ENCODE measurements at regions not wholly inside any gene's neighbourhood (a gene's known extent, or its start where the extent isn't known, plus 50 kb on each side); places are given as distances from the start of the nearest gene placed in this dataset.
A peak's percentile ranks its signal among the peaks of the same experiment; 100 is the strongest.
"Not testable (repeated sequence)": the region's sequence is repeated elsewhere in the genome, so short reads cannot be mapped to it uniquely, and the experiment has no call there.

GRCh38 chr3:177683586-177683985, 486.3 kb upstream of the TBL1XR1 start:
- in situ Hi-C loops (cut with HindIII; ENCODE audit: low pct_unique_long_range_greater_than_20kb, low sequenced_read_pairs) = no loop called here
- DNase-seq (ENCODE audit: low read depth, low spot score) = no peak

- in situ Hi-C loops (cut with HindIII; ENCODE audit: low pct_unique_long_range_greater_than_20kb, low sequenced_read_pairs) = no loop called here
- DNase-seq (ENCODE audit: low read depth, low spot score) = no peak
Measured at GRCh38 chr3:177686671-177687070, 489.4 kb upstream of the TBL1XR1 start.

- DNase-seq (ENCODE audit: low read depth, low spot score) = no peak
- in situ Hi-C loops (cut with HindIII; ENCODE audit: low pct_unique_long_range_greater_than_20kb, low sequenced_read_pairs) = no loop called here
Measured at GRCh38 chr3:177687291-177687690, 490.0 kb upstream of the TBL1XR1 start.

- in situ Hi-C loops (cut with HindIII; ENCODE audit: low pct_unique_long_range_greater_than_20kb, low sequenced_read_pairs) = no loop called here
Measured at GRCh38 chr3:177688152-177688551, 490.9 kb upstream of the TBL1XR1 start.

GRCh38 chr3:177689077-177689476, 491.8 kb upstream of the TBL1XR1 start:
- no peak for DNase-seq (ENCODE audit: low read depth, low spot score)
- in situ Hi-C loops (cut with HindIII; ENCODE audit: low pct_unique_long_range_greater_than_20kb, low sequenced_read_pairs) = no loop called here

More at GRCh38 chr3:177688152-177688551, 490.9 kb upstream of the TBL1XR1 start:
- DNase-seq (ENCODE audit: low read depth, low spot score) = no peak

- DNase-seq (ENCODE audit: low read depth, low spot score) = no peak
- in situ Hi-C loops (cut with HindIII; ENCODE audit: low pct_unique_long_range_greater_than_20kb, low sequenced_read_pairs) = no loop called here
Measured at GRCh38 chr3:177689869-177690268, 492.6 kb upstream of the TBL1XR1 start.

- in situ Hi-C loops (cut with HindIII; ENCODE audit: low pct_unique_long_range_greater_than_20kb, low sequenced_read_pairs) = no loop called here
- no peak for DNase-seq (ENCODE audit: low read depth, low spot score)
Measured at GRCh38 chr3:177690306-177690705, 493.0 kb upstream of the TBL1XR1 start.

GRCh38 chr3:177692304-177692975, 495.2 kb upstream of the TBL1XR1 start:
- DNase-seq (ENCODE audit: low read depth, low spot score) = no peak
- in situ Hi-C loops (cut with HindIII; ENCODE audit: low pct_unique_long_range_greater_than_20kb, low sequenced_read_pairs) = no loop called here

GRCh38 chr3:177693616-177694264, 496.5 kb upstream of the TBL1XR1 start:
- in situ Hi-C loops (cut with HindIII; ENCODE audit: low pct_unique_long_range_greater_than_20kb, low sequenced_read_pairs) = no loop called here
- no peak for DNase-seq (ENCODE audit: low read depth, low spot score)

- DNase-seq (ENCODE audit: low read depth, low spot score) = no peak
- in situ Hi-C loops (cut with HindIII; ENCODE audit: low pct_unique_long_range_greater_than_20kb, low sequenced_read_pairs) = no loop called here
Measured at GRCh38 chr3:177694316-177694715, 497.0 kb upstream of the TBL1XR1 start.

GRCh38 chr3:177694951-177695350, 497.7 kb upstream of the TBL1XR1 start:
- DNase-seq (ENCODE audit: low read depth, low spot score) = no peak
- in situ Hi-C loops (cut with HindIII; ENCODE audit: low pct_unique_long_range_greater_than_20kb, low sequenced_read_pairs) = no loop called here

GRCh38 chr3:177700117-177700516, 502.8 kb upstream of the TBL1XR1 start:
- no peak for DNase-seq (ENCODE audit: low read depth, low spot score)
- in situ Hi-C loops (cut with HindIII; ENCODE audit: low pct_unique_long_range_greater_than_20kb, low sequenced_read_pairs) = no loop called here

- in situ Hi-C loops (cut with HindIII; ENCODE audit: low pct_unique_long_range_greater_than_20kb, low sequenced_read_pairs) = no loop called here
- DNase-seq (ENCODE audit: low read depth, low spot score) = peak; percentile 70
Measured at GRCh38 chr3:177703788-177704187, 506.5 kb upstream of the TBL1XR1 start.

GRCh38 chr3:177705976-177706823, 508.9 kb upstream of the TBL1XR1 start:
- no peak for DNase-seq (ENCODE audit: low read depth, low spot score)
- in situ Hi-C loops (cut with HindIII; ENCODE audit: low pct_unique_long_range_greater_than_20kb, low sequenced_read_pairs) = no loop called here

GRCh38 chr3:177709470-177709869, 512.2 kb upstream of the TBL1XR1 start:
- in situ Hi-C loops (cut with HindIII; ENCODE audit: low pct_unique_long_range_greater_than_20kb, low sequenced_read_pairs); DNase-seq (ENCODE audit: low read depth, low spot score): not testable (repeated sequence)

GRCh38 chr3:177710506-177710905, 513.2 kb upstream of the TBL1XR1 start:
- no peak for DNase-seq (ENCODE audit: low read depth, low spot score)
- in situ Hi-C loops (cut with HindIII; ENCODE audit: low pct_unique_long_range_greater_than_20kb, low sequenced_read_pairs) = no loop called here

GRCh38 chr3:177711637-177712036, 514.4 kb upstream of the TBL1XR1 start:
- no peak for DNase-seq (ENCODE audit: low read depth, low spot score)
- in situ Hi-C loops (cut with HindIII; ENCODE audit: low pct_unique_long_range_greater_than_20kb, low sequenced_read_pairs) = no loop called here
